Cerebellar nuclear complex (tissue), 1 donor: ENCODE measurements at regions not wholly inside any gene's neighbourhood (a gene's known extent, or its start where the extent isn't known, plus 50 kb on each side); places are given as distances from the start of the nearest gene placed in this dataset.
"Not testable (repeated sequence)": the region's sequence is repeated elsewhere in the genome, so short reads cannot be mapped to it uniquely, and the experiment has no call there.

Source experiments
- DNase-seq, 2 experiments: peaks; one replicate each; lab custom pipeline; 2025; lab: John Stamatoyannopoulos, UW

DNA sequence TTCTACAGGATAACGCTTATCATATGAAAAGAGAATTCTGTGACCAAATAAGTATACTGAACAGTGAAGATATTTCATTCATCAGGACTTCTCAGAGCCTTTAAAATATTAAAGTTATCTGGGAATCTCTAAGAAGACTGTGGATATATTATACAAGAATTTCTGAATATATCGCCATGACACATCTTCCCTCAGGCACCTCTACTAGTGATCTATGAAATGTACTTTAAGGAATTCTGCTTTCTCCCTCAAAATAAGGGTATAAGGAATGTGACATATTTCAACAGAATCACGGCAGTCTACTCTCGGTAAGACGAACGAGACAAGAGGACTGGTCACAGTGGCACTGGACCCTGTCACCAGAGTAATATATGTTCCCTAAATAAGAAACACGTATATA is 504.2 kb upstream of the PHF14 start:
- no peak for DNase-seq

DNA sequence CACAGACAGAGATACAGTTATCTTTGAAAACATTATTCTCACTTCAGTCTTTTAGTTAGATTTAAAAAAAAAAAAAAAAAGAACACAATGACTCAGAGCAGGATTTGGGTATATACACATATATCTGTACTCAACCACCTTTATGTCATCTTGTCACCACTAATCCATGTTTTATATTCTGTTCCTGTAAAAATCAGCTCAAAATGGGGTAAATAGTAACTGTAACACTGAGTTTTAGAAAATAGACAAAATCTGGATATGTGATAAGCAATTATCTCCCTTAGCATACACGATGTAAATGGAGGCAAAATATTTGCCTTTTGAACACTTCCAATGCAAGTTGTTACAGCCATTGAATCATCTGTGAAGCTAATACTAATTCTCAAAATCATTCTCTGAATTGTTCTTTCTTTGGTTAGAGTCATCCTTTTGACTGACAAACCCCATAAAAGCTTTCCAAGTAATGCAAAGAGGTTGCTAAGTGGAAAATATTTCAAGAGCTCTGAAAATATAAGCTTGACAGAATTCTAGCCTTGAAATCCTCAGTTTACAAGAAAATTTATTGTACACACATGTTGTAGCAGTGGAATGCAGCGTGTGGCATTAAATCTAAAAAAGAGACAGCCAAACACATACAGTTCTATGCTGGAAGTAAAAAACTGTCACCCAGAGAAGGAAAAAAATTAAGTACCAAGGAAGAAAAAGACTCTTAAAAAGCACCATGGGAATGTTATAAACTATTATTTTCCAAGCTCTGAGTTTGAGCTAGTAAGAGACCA is 502.2 kb upstream of the PHF14 start:
- no peak for DNase-seq

DNA sequence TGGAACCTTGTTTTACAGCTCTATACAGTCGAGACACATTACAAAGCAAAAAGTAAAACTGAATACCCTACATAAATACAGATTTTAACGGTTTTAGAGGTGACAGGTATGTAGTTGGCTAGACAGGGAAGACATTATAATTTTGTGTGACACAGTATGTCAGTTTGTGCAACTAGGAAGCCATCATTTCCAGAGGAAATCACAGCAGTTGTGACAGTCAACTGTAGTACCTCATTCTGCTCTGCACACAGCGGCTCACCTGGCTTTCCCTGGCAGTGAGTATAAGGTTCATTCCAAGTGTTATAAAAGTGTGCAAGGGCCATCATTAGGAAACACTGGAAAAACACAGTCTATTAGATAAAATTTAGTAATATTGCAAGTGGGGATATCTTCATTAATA is 501.6 kb upstream of the PHF14 start:
- DNase-seq, result no peak

DNA sequence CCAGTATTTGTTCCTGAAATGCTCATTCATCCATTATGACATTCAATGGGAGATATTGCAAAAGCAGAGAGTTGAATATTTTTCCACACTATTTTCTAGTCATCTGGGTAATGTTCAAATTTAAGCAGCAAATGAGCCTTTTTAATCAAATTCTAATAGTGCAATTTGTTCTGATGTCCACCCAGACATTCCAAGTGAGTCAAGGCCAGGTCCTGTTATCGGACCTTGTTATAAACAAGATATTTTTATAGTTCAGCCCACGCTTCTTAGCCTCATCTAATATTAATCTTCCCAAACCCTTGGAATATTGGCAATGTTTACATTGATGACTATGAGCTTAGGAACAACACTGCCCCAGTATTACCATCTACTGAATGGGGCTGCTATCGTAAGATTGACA is 500.1 kb upstream of the PHF14 start:
- no peak for DNase-seq

DNA sequence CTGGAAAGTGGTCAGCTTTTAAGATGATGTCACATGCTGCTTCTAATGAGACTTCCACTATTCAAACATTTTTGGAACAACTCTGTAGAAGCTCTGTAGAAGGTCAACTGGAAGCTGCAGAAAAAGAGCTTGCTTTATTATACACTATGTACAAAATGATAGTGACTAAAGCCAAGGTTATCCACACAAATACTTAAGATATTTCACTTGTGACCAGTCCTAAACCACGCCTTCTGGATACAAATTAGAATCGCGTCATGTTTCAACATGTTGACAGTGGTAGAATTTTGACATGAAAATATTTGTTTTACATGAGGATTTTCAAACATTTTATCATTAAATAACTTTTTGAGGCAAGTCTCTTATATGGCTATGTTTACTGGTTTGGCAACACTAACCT is 499.6 kb upstream of the PHF14 start:
- DNase-seq, result no peak

DNA sequence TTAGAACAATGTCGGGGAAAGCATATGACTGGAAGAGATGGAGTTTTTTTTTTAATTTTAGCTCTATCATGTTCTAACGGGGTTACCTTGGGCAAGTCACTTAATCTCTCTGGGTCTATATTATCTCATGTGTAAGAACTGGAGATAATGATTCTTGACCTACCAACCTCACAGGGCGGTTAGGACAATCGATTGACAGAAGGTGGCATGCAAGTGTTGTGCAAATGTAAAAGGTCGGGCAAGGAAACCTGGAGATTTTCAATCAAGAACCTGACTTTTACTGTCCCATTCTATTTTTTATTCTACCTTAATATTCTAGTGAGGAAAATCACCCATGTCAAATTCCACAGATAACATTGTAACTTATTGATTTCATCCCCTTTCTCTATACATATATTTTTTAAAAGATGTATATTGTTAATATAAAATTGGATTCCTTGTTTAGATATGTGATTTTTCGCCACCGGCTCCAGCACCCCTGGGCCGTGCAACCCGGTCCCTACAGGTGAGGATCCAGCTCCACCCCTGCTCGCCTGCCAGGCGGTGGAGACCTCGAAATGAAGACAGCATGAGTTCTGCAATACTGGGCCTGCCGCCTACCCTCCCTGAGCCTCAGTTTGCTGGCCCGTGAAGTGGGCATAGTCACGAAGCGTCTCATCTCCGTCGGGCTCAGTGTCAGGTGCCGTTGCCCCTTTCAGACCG is 497.6 kb upstream of the PHF14 start:
- no peak for DNase-seq

DNA sequence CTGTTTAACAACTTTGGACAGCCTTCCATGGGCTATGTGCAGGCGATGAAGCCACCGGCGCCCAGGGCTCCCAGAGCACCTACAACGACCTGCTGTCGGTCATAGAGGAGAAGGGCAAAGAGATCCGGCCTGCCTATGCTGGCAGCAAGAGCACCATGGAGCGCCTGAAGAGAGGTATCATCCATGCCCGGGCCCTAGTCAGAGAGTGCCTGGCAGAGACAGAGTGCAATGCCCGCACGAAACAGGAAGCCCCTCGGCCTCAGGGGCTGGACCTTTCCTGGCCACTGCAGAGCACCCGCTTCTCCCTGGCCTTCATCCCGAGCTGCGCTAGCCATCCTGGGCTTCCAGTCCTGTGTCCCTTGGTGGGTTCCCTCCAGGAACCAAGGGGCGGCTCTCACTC is 497.0 kb upstream of the PHF14 start:
- no peak for DNase-seq

DNA sequence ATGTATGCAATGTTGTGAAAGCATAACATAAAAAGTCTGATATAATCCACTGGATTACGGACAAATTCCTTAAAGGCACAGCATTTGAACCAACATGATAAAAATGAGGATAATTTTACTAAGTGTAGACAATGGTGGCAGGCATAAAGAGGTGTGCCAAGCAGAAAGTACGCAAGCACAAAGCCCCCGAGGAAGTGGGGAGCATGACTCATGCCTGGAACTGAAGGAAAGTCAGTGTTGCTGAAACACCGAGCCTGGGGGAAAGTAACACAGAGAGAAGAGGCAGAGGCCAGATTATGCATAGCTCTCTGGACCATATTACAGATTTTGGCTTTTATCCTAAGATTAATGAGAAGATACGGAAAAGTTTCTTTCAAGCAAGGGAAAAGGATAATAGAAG is 490.0 kb upstream of the PHF14 start:
- DNase-seq, result no peak

DNA sequence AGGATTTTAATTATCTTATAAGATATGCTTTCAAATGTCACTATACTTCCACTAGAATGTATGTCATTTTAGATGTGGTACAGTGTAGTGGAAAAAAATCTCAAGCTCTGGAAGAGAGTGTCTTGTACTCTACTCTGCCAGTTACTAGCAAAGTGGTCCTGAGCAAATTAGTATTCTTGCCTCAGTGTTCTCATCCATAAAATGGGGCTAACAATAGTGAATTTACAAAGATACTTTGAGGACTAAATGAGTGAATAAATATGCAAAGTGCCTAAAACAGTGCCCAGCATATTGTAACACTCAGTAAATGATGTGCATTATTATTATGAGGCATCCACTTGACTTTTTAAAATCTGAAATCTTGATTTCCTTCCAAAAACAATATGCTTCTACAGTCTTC is 488.9 kb upstream of the PHF14 start:
- DNase-seq, result no peak

DNA sequence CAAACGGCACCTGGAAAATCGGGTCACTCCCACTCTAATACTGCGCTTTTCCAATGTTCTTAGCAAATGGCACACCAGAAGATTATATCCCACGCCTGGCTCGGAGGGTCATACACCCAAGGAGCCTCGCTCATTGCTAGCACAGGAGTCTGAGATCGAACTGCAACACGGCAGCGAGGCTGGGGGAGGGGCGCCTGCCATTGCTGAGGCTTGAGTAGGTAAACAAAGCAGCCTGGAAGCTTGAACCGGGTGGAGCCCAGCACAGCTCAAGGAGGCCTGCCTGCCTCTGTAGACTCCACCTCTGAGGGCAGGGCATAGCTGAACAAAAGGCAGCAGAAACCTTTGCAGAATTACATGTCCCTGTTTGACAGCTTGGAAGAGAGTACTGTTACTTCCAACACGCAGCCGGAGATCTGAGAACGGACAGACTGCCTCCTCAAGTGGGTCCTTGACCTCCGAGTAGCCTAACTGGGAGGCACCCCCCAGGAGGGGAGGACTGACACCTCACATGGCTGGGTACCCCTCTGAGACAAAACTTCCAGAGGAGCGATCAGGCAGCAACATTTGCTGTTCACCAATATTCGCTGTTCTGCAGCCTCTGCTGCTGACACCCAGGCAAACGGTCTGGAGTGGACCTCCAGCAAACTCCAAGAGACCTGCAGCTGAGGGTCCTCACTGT is 472.3 kb upstream of the PHF14 start:
- DNase-seq, result not testable (repeated sequence)

DNA sequence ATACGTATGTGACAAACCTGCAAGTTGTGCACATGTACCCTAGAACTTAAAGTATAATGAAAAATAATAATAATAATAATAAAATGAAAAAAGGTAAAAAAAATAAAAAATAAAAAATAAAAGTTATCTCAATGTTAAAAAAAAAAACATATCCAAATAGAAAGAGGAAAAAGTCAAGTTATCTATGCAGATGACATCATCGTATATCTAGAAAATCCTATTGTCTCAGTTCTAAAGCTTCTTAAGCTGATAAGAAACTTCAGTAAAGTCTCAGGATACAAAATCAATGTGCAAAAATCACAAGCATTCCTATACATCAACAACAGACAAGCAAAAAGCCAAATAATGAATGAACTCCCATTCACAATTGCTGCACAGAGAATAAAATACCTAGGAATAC is 466.6 kb upstream of the PHF14 start:
- no peak for DNase-seq

DNA sequence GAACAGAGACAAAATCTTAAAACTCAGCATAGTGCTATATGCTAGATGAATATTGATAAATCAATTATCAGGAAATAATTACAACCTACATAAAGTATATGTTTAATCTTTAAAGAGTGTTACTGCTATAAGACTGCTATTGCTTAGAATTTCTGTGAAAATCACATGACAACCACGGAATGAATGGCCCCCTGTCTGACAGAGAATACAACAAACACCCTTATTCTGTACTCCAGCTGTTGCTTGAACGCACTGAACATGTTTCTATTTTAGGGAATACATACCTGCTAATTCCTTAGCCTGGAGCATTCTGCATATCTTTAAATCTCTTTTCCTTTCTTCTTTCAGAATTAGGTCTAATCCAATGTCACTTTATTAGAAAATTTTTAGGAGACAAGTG is 452.4 kb upstream of the PHF14 start:
- DNase-seq, result no peak

DNA sequence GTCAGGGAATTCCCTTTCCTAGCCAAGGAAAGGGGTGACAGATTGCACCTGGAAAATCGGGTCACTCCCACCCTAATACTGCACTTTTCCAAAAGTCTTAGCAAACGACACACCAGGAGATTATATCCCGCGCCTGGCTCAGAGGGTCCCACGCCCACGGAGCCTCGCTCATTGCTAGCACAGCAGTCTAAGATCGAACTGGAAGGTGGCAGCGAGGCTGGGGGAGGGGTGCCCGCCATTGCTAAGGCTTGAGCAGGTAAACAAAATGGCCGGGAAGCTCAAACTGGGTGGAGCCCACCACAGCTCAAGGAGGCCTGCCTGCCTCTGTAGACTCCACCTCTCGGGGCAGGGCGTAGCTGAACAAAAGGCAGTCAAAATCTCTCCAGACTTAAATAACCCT is 440.2 kb upstream of the PHF14 start:
- DNase-seq, result not testable (repeated sequence)

DNA sequence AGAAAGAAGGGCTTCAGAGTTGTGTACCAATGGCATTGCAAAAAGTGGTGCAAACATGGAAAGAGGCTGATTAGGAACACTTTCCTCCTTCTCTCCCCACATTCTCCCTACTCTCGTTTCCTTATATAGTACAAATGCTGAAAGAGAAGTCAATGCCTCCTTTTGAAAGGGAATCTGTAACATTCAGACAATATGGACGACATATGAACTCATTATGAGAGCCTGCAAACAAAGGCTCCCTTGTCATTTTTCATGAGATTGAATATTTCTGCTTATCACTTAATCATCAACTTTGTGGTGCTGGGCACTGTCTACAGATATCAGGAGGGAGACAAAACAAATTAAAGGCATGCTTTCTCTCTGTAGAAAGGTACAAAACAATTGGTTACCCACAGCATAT is 437.1 kb upstream of the PHF14 start:
- DNase-seq, result no peak

DNA sequence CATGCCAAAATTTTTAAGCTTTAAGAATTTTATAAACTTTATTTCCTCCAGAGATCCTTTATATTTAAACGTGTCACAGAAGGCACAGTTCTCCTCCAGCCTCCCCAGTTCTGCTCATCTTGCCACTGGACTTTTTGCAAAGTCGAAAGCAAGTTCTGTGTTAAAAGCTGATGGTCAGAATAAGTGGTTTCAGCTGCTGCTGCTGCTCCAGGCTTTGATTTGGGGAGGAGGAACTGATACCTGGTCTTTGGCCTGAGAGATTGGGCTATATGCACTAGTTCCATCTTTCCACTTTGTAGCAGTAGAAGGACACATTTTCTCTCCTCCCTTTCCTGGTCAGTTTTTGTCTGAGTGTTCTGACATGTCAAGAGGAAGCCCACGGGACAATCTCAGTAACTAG is 435.9 kb upstream of the PHF14 start:
- no peak for DNase-seq

DNA sequence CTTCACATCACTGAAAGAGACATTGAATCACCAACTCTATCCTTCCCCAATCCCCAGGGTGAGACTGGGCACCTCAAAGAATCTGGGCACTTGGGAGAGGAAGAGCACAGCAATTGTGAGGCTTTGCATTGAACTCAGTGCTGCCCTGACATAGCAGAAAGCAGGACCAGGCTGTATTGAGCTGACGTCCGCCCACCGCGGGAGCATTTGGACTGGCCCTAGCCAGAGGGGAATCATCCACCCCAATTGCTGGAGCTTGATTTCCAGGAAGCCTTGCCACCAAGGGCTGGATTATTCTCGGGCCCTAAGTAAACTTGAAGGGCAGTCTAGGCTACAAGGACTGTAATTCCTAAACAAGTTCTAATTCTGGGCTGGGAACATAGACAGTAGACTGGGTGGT is 416.3 kb upstream of the PHF14 start:
- no peak for DNase-seq

DNA sequence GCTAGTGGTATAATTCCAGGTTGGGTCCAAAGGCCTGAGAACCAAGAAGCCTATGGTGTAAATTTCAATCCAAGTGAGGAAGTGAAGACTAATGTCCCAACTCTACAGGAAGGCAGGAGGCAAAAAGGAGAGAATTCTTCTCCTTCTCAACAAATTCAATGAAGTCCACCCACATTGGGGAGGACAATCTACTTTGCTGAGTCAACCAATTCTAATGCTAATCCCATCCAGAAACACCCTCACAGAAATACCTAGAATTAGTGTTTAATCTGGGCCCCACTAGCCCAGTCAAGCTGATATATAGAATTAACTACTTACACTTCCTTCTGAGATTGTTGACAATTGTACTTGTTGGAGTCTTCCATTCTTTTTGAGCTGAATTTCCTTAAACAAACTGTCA is 413.2 kb upstream of the PHF14 start:
- DNase-seq, result no peak

DNA sequence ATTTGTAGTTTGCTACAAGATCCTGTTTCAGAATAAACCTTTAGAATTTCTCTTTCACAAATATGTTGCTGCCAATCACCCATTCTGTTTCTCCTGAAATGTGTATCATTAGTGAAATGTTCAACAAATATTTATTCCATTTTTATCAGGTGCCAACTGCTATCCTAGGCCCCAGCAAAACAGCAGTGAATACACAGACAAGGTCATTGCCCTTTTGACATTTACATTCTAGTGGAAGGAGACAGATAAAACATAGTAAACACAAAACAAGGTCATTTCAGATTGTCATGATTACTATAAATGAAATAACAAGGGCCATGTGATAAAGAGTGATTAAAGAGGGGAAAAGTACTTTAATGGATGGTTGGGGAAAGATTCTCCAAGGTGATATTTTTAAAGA is 404.8 kb upstream of the PHF14 start:
- no peak for DNase-seq

DNA sequence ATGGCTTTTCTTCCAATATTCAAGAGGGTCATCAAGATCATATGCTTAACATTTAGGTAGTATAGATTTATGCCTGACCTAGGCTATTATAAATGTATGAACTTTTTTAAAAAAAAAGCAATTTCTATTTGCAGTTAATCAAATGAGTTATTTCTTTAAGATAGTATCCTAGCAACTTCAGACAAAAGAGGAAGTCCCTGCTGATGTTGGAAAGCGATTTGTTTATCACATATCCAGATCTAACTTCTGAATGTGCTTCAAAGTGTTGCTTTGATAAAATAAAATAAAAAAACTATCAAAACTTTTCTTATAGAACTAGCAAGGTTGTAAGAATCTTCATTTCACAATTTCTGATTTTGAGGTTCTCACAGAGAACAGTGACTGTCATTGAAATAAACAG is 401.9 kb upstream of the PHF14 start:
- DNase-seq, result no peak

DNA sequence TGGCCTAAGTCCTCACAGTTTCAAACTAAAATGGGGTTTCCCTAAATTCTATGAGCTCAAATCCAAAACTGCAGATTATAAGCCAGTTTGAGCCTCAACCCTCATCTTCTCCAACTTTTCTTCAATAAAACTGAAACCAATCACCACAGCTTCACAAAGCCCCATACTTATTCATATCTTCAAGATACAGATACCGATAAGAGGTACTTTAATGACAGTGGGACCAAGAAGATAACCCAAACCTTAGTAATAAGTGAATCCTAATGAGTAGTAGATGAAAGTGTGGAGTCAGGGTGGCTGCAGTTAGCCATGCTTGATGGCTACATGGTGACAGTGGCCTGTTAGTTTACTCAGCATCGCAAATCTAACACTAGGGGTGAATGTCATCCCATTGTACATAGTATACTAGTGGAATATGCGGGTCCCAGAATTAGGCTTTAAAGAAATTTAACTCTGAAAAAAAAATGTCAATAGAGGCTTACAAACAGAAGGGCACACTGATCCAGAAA is 395.8 kb upstream of the PHF14 start:
- no peak for DNase-seq

DNA sequence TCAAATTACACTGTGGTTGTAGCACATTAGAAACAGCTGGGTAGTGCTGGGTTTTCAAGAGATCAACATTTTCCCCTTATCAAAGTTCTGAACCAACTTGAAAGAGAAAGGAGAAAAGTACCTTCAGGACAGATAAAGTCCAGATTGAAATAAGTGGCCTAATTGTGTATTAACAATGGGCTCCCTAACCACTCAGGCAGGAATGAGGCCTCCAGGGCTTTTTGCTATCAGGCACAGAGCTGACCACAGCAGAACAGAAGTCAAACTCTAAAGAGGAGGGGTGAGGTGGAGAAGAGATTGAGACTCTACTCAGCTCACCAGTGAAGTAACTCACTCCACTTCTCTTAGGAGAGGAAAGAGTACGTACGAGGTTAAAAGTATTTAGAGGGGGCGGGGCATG is 394.1 kb upstream of the PHF14 start:
- no peak for DNase-seq

DNA sequence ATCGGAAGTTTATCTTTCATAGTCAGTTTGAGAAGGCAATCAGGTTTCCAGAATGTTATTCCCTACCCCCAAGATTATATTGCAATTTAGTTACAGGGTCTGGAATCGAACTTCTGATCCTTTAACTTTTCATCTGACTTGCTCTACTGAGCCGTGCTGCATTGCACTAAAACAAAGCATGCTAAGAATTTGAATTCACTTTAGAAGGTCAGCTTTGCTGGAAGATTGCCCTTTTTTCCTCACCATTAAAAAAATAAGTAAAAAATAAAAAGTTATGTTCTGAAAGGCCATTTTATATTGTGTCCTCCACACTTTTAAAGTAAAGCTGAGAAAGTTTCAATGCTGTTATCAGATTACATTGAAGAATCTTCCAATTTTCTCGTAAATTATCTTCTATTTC is 388.8 kb upstream of the PHF14 start:
- no peak for DNase-seq

DNA sequence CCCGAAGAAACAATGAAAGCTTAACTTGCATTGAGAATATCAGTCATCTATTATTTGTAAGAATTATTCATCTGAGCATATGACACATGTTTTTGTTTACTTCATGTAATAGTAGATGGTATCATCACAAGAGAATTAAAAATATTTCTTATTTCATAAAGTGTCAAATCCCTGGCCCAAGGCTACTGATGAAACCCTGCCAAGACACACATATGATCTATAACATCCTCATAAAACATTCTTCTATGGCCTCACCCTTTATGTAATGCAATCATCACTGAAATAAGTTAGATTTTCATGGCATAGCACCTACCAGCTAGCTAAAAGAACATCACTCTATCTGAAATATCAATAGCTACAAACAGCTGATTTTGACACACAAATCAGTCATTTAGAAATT is 385.6 kb upstream of the PHF14 start:
- no peak for DNase-seq
